Epithelial cell of prostate (primary cell): ENCODE measurements at regions not wholly inside any gene's neighbourhood (a gene's known extent, or its start where the extent isn't known, plus 50 kb on each side); places are given as distances from the start of the nearest gene placed in this dataset.

Experiments used
- DNase-seq: peaks from one replicate; pipeline ENCODE4 v3.0.0-alpha.2; 2011; ENCODE audit warnings: low read depth, low spot score
- H3K27ac ChIP-seq: fragments of 450-650 bp; 2 replicates; pipeline ENCODE4 v1.5.1; 2017; ENCODE audit warnings: mild to moderate bottlenecking

- no peak overlapping the region for H3K27ac ChIP-seq
- DNase-seq = no peak
Measured at GRCh38 chr19:13611596-13611995, 105.3 kb upstream of the CACNA1A start.

DNA sequence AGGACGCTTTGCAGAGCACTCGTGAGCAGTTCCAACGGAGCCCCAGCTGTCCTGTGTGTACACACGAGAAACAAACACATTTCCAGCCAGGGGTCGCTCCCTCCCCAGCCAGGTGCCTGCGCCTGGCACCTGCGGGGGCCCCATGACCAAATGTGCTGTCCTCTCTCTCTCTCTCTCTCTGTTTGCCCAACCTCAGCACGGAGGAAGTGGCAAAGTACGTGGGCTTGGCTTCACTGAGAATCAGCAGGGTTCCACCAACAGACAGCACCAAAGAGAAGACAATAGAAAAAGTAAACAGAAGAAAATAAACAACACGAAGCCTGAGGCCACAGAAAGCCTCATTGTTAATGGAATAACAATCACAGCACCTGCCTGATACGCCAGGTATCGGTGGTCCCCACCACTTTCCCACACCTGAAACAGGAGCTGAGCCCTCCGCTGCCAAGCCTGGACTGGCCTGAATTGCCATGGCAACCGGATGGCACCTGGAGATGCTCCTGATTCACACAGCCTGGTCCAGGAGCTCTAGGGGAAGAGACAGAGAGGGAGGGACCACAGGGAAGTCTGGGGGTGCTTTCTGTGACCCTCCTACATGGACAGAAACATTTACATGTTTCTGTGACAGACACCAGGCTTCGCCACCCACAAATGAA lies 103.9 kb upstream of the CACNA1A start:
- no peak for DNase-seq
- no peak overlapping the region for H3K27ac ChIP-seq

GRCh38 chr19:13606156-13606555 lies 99.9 kb upstream of the CACNA1A start:
- H3K27ac ChIP-seq = no peak overlapping the region
- DNase-seq = no peak

DNA sequence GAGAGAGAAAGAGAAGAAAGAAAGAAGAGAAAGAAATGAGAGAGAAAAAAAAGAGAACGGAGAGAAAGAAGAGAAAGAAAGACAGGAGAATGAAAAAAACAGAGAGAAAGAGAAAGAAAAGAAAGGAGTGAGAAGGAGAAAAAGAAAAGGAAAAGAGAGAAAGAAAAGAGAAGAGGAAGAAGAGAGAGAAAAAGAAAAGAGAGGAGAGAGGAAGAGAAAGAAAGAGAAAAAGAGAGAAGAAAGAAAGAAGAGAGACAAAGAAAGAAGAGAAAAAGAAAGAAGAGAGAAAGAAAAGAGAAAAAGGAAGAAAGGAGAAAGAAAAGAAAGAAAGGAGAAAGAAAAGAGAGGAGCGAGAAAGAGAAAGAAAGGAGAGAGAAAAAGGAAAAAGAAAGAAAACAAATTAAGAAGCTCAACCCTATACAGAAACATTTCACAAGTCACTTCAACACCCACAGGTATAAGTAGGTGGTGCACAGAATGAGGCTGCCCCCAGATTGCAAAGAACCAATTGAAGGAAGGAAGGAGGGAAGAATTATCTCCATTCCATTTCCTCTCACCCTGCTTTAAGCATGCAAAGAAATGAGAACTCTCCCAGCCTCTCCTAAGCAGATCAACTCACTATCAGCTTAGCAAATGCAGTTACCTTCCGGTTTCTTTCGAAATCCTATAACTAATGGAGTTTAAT lies 98.8 kb upstream of the CACNA1A start:
- no peak for DNase-seq
- no peak overlapping the region for H3K27ac ChIP-seq

- no peak for DNase-seq
Measured at GRCh38 chr19:13600802-13601201, 94.5 kb upstream of the CACNA1A start.

GRCh38 chr19:13600091-13600490 lies 93.8 kb upstream of the CACNA1A start:
- H3K27ac ChIP-seq = no peak overlapping the region
- no peak for DNase-seq

More at GRCh38 chr19:13600802-13601201, 94.5 kb upstream of the CACNA1A start:
- no peak overlapping the region for H3K27ac ChIP-seq

GRCh38 chr19:13599681-13600080 lies 93.4 kb upstream of the CACNA1A start:
- no peak for DNase-seq
- H3K27ac ChIP-seq = no peak overlapping the region

DNA sequence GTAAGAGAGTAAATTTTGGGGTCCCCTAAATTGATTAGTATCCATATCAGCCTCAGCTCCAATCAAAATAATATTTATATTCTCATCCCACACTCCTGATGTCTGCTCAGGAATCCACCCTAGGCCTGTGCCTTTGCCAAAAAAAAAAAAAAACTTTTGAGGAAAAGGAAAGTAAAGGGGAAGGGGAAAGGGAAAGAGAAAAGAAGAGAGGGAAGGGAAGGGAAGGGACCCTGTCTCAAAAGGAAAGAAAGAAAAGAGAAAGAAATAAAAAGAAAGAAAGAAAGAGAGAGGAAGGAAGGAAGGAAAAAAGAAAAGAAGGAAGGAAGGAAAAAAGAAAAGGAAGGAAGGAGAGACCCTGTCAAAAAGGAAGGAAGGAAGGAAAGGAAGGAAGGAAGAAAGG lies 91.8 kb upstream of the CACNA1A start:
- H3K27ac ChIP-seq = no peak overlapping the region
- no peak for DNase-seq

- DNase-seq = no peak
- H3K27ac ChIP-seq = no peak overlapping the region
Measured at GRCh38 chr19:13597640-13598039, 91.4 kb upstream of the CACNA1A start.

GRCh38 chr19:13588957-13589833 lies 82.9 kb upstream of the CACNA1A start:
- DNase-seq = no peak
- H3K27ac ChIP-seq = no peak overlapping the region

DNA sequence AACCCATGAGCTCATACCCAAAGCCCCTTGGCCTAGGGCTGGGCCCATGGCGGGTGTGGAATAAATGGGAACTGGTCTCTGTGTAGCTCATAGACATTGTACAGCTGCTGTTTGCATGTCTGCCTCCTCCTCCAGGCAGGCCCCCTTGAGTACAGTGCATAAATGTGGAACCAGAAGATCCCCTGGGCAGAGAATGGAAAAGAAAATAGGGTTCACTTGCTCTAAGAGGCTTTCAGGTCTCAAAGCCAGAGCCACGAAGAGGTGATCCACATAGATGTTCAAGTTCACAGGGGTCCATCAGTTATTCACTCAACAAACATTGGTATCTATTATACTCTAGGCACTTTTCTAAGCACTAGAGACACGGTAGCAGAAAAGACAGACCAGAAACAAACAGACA lies 79.2 kb upstream of the CACNA1A start:
- no peak for DNase-seq
- no peak overlapping the region for H3K27ac ChIP-seq

GRCh38 chr19:13583753-13584152 lies 77.5 kb upstream of the CACNA1A start:
- no peak for DNase-seq
- no peak overlapping the region for H3K27ac ChIP-seq

GRCh38 chr19:13583114-13583513 lies 76.8 kb upstream of the CACNA1A start:
- DNase-seq = no peak
- no peak overlapping the region for H3K27ac ChIP-seq

DNA sequence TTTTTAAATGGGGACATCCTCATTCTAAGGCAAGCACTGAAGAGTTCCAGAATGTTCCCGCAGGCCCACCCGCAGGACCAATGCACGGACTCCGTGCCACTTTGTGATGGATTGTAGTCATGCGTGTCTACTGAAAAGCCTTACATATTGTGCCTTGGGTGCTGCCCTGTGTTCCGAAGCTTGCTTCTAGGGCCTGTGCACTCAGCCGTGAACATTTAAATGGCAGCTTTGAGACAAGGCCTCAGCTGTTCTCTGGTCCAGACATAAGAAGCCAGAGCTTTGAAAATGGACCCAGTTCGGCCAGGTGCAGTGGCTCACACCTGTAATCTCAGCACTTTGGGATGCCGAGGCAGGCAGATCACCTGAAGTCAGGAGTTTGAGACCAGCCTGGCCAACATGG lies 75.3 kb upstream of the CACNA1A start:
- no peak for DNase-seq
- H3K27ac ChIP-seq = no peak overlapping the region

- H3K27ac ChIP-seq = no peak overlapping the region
Measured at GRCh38 chr19:13579388-13580060, 73.2 kb upstream of the CACNA1A start.

DNA sequence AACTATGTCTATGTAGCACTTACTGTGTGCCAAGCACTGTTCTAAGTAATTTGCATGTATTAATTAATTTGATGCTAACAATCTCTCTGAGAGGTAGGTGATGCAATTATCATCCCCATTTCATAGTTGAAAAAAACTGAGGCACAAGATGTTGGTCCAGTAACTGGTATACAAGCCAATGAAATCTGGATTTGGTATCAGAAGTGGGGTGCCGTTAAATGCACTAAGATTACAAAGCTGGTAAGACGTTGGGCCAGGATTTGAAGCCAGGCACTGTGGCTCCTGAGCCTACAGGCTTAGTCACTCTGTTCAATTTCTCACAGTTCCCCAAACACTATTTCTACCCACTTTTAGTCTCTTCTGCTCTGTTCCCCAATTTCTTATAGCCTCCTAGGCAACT lies 70.4 kb upstream of the CACNA1A start:
- no peak overlapping the region for H3K27ac ChIP-seq
- no peak for DNase-seq

More at GRCh38 chr19:13579388-13580060, 73.2 kb upstream of the CACNA1A start:
- DNase-seq = no peak

- DNase-seq = no peak
- no peak overlapping the region for H3K27ac ChIP-seq
Measured at GRCh38 chr19:13574933-13575332, 68.7 kb upstream of the CACNA1A start.

- no peak overlapping the region for H3K27ac ChIP-seq
- no peak for DNase-seq
Measured at GRCh38 chr19:13573056-13573667, 66.9 kb upstream of the CACNA1A start.

- no peak overlapping the region for H3K27ac ChIP-seq
- DNase-seq = no peak
Measured at GRCh38 chr19:13561461-13561860, 55.2 kb upstream of the CACNA1A start.

GRCh38 chr19:13557756-13558398 lies 51.6 kb upstream of the CACNA1A start:
- DNase-seq = no peak
- no peak overlapping the region for H3K27ac ChIP-seq
